ENCODE measurements at regions not wholly inside any gene's neighbourhood (a gene's known extent, or its start where the extent isn't known, plus 50 kb on each side); places are given as distances from the start of the nearest gene placed in this dataset.

DNA sequence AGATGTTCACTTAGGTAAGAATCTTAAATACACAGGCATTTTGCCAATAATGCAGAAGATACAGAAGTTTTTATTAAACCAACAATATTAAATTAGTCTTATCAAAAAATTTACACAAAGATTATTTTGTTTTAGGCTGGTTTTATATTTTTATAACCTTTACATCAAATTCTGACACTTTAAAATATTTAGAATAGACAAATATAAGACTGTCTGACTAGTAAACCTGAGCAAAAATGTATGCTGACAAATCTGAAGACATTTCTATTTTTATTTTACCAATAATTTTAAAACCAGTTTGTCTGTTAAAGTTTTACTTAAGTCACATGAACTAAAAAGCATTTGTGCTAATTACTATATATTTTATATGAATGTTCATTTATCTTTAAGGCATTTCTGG is 72.1 kb upstream of the ZNF236 start:
- Mint-ChIP-seq H3K27ac (ENCODE audit: low read depth) (no peak overlapping the region), H3K36me3 (ENCODE audit: insufficient read depth) (no peaks in the 10 kb centered on the region), H3K4me3 (no peak overlapping the region), H3K4me1 (no peaks in the 10 kb centered on the region), H3K9me3 (peaks cover 5% of the 10 kb centered on the region), H3K27me3 (peaks cover 22% of the 10 kb centered on the region)
- no peak for DNase-seq (ENCODE audit: low spot score in 2 of 2)
- no peak for ATAC-seq (replicated peaks; ENCODE audit: extremely low read depth, poor library complexity, severe bottlenecking)

DNA sequence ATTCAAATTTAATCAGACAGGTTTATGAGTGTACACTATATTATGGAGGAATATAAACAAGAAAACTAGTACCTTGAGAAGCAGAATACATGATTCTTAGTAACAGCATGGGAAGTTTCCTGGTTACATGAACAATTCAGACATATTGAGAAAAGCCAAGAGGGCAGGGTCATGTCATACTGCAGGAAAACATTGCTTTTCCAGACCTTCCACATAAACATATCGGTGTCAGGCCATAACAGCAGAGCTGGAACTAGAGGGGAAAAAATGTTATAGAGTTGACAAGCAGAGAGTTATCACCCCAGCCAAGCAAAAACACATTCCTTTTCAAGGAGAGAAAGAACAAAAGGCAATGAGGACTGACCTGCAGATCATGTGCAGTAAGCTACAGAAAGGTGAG is 74.7 kb upstream of the ZNF236 start:
- Mint-ChIP-seq H3K4me3 (no peak overlapping the region), H3K9me3 (peaks cover 5% of the 10 kb centered on the region), H3K36me3 (ENCODE audit: insufficient read depth) (no peaks in the 10 kb centered on the region), H3K27me3 (peaks cover 22% of the 10 kb centered on the region), H3K27ac (ENCODE audit: low read depth) (no peak overlapping the region), H3K4me1 (no peaks in the 10 kb centered on the region)
- DNase-seq (ENCODE audit: low spot score in 2 of 2) = no peak
- ATAC-seq (replicated peaks; ENCODE audit: extremely low read depth, poor library complexity, severe bottlenecking) = no peak

DNA sequence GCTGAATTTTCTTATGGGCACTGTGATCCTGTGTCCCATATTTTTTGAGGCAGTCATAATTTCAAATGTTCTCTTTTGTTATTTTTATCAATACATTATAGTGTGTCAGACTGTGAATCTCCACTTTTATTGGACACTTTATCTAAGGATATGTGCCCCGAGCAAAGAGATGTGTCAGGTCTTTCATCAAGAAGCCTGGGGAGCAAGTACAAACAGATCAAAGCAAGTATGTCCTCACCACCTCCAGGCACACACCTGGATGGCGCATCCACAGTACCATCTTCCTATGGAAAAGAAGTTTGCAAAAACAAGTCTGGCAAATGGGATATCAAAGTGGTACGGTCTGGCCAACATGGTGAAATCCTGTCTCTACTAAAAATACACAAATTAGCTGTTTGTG is 81.0 kb upstream of the ZNF236 start:
- no peaks in the 10 kb centered on the region for H3K4me1 Mint-ChIP-seq
- DNase-seq (ENCODE audit: low spot score in 2 of 2) = no peak
- no peaks in the 10 kb centered on the region for H3K36me3 Mint-ChIP-seq (ENCODE audit: insufficient read depth)
- H3K9me3 Mint-ChIP-seq = peaks cover 5% of the 10 kb centered on the region
- H3K27me3 Mint-ChIP-seq = peaks cover 6% of the 10 kb centered on the region
- no peak for ATAC-seq (replicated peaks; ENCODE audit: extremely low read depth, poor library complexity, severe bottlenecking)
- H3K4me3 Mint-ChIP-seq = no peak overlapping the region
- H3K27ac Mint-ChIP-seq (ENCODE audit: low read depth) = no peak overlapping the region

DNA sequence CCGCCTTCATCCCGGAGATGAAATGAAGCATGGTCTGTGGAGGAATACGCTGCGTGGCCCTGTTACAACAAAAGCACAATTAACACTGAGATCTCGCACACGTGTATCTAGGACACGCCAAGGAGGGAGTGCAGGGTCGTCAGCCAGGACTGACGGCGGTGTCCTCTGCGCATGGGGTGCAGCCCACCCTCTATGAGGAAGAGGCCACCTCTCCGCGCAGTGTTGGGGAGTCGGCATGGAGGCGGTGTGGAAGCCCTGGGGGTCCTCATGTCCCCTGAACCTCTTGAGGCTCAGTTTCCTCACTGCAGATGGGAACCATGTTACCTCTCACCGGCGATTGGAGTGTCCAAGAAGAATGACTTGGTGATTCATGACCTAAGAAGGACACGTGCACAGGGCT is 86.0 kb upstream of the ZNF236 start:
- no peak overlapping the region for H3K4me3 Mint-ChIP-seq
- no peak overlapping the region for H3K27ac Mint-ChIP-seq (ENCODE audit: low read depth)
- no peak for ATAC-seq (replicated peaks; ENCODE audit: extremely low read depth, poor library complexity, severe bottlenecking)
- DNase-seq (ENCODE audit: low spot score in 2 of 2) = no peak
- no peaks in the 10 kb centered on the region for H3K4me1 Mint-ChIP-seq
- no peaks in the 10 kb centered on the region for H3K36me3 Mint-ChIP-seq (ENCODE audit: insufficient read depth)
- peaks cover 5% of the 10 kb centered on the region for H3K9me3 Mint-ChIP-seq
- H3K27me3 Mint-ChIP-seq = peaks cover 11% of the 10 kb centered on the region

DNA sequence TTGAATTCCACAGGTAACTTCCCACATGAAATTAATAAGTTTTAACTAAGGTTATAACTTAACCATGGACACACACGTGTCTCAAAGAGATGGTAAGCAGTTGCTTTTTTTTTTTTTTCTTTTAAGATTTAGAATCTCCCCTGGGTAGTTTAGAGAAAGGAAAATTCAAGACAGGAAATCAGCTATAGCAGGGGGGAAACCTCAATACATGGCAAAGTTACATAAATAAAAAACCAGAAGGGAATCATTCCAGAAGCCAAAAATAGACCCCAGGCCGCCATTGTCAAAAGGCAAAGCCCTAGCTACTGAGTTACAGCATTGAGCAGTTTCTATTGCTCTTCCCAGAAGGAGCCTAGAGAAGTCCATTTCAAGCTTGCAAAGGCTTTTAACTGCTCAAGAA is 91.5 kb upstream of the ZNF236 start:
- DNase-seq (ENCODE audit: low spot score in 2 of 2) = no peak
- Mint-ChIP-seq H3K9me3 (no peaks in the 10 kb centered on the region), H3K4me1 (no peaks in the 10 kb centered on the region), H3K27ac (ENCODE audit: low read depth) (no peak overlapping the region), H3K4me3 (no peak overlapping the region), H3K36me3 (ENCODE audit: insufficient read depth) (no peaks in the 10 kb centered on the region), H3K27me3 (peaks cover 24% of the 10 kb centered on the region)
- no peak for ATAC-seq (replicated peaks; ENCODE audit: extremely low read depth, poor library complexity, severe bottlenecking)

DNA sequence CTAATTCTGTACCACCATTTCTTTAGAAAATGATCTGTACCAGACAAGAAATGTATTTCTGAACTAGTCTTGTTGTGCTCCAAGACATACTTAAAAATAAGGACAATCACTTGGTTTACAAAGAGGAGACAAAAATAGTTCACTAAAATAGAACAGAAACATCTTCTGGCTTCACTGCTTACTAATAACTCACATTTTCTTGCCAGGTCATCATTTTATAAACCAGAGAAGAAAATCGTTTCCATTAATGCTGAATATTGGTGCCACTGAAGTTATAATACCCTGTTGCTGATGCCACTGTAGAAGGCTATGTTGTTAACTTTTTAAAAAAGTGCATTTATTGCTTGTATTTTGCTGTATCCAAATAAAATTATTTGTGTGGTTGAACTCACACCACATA is 94.8 kb upstream of the ZNF236 start:
- Mint-ChIP-seq H3K4me3 (no peak overlapping the region), H3K36me3 (ENCODE audit: insufficient read depth) (no peaks in the 10 kb centered on the region), H3K27me3 (peaks cover 19% of the 10 kb centered on the region), H3K27ac (ENCODE audit: low read depth) (no peak overlapping the region), H3K4me1 (peaks cover 15% of the 10 kb centered on the region), H3K9me3 (no peaks in the 10 kb centered on the region)
- ATAC-seq (replicated peaks; ENCODE audit: extremely low read depth, poor library complexity, severe bottlenecking) = no peak
- DNase-seq (ENCODE audit: low spot score in 2 of 2) = no peak

DNA sequence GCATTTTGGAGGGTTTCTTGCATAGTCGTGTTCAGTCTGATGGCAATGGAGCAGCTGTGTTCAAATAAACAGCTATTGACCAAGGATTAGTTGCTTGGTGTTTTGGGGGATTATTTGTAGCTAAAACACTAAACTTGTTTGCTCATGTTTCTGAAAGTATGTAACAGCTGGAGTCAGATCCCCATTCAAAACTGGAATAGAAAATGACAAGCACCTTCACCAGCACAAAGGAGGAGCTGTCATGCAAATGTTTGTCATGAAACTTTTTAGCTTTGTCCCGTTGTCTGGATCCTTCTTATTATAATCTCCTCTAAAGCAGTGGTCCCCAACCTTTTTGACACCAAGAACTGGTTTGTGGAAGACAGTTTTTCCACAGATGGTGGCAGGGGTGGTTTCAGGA is 96.9 kb upstream of the ZNF236 start:
- Mint-ChIP-seq H3K9me3 (no peaks in the 10 kb centered on the region), H3K36me3 (ENCODE audit: insufficient read depth) (peaks cover 2% of the 10 kb centered on the region), H3K4me3 (no peak overlapping the region), H3K27me3 (peaks cover 12% of the 10 kb centered on the region), H3K27ac (ENCODE audit: low read depth) (no peak overlapping the region), H3K4me1 (peaks cover 36% of the 10 kb centered on the region)
- no peak for ATAC-seq (replicated peaks; ENCODE audit: extremely low read depth, poor library complexity, severe bottlenecking)
- no peak for DNase-seq (ENCODE audit: low spot score in 2 of 2)

DNA sequence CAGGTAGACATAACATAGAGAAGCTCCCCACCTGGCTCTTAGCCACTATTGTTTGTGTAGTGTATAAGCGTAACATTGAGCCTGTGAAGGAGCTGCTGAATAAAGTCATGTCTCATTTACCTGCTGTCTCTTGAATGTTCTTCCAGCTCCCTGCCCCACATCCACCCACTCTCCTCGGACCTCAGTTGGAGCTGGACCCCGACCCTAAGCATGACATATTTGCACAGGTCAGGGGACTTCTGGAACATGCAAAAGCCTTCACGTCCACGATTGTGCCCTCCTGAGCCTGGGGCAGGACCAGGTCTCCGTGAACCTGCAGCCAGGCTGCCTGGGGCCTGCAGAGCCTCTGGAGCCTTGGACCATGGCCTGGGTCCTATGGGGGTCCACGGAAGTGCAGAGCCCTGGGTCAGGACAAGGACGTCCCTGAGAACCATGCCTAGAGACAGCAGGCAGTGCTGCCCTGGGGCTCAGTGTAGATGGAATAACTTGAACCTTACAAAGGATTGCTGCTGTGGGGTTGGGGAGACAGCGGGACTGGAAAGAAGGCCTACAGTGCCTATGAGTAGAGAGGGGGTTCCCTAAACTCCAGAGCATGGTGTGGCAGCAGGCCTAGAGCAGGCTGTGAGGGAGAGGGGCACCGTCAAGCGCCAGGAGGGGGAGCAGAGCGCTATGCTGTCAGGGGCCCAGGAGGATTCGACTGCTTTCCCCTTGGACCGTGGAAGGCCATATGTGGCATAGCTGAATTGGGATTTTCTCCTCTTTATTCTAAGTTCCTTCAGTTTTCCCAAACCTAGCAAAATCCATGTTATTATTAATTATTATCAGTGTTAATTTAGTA is 99.9 kb upstream of the ZNF236 start:
- no peak for DNase-seq (ENCODE audit: low spot score in 2 of 2)
- Mint-ChIP-seq H3K27me3 (no peaks in the 10 kb centered on the region), H3K4me3 (peak overlapping the region; percentile 63), H3K27ac (ENCODE audit: low read depth) (peak overlapping the region; percentile 41), H3K36me3 (ENCODE audit: insufficient read depth) (peaks cover 2% of the 10 kb centered on the region), H3K9me3 (no peaks in the 10 kb centered on the region), H3K4me1 (peaks cover 40% of the 10 kb centered on the region)
- no peak for ATAC-seq (replicated peaks; ENCODE audit: extremely low read depth, poor library complexity, severe bottlenecking)

DNA sequence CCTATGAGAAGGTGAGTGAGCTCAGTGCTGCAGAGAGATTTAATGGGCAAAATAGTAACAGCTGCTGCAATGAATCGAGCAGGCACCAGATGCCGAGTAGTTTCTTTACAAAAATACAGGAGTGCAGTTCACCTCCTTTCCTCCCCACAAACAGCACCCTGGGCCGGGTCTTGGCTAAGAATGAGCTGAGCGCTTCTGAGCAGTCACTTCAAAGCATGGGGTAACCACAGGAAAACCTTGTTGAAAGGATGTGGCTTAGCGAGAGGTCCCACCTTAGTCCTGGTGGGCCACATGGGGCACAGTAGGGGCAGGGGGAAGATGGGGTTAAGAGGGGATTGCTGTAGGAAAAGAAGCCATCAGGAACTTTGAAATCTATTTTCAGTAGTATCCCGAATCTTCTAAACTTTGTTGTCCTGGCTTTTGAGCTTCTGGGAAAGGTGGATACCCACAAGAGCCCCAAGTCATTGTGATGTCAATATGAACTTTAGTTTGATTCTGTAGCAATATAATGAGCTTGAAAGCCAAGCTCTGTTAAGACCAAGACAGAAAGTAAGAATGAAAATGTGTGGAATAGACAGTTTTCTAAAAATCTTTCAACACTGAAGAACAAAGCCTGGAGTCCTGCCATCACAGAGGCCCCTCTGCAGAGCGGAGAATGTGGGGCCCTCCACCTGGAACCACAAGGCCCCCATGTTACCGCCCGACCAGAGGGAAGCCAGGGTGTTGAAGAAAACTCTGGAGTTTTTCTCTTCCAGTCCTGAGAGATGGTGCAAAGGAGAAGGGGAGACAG is 101.0 kb upstream of the ZNF236 start:
- peaks cover 40% of the 10 kb centered on the region for H3K4me1 Mint-ChIP-seq
- peak overlapping the region; percentile 9 for H3K27ac Mint-ChIP-seq (ENCODE audit: low read depth)
- H3K36me3 Mint-ChIP-seq (ENCODE audit: insufficient read depth) = peaks cover 2% of the 10 kb centered on the region
- ATAC-seq (replicated peaks; ENCODE audit: extremely low read depth, poor library complexity, severe bottlenecking) (peak; percentile 97), DNase-seq (ENCODE audit: low spot score in 2 of 2) (peak; percentile 44 to 67)
- peak overlapping the region; percentile 63 for H3K4me3 Mint-ChIP-seq
- no peaks in the 10 kb centered on the region for H3K27me3 Mint-ChIP-seq
- no peaks in the 10 kb centered on the region for H3K9me3 Mint-ChIP-seq

DNA sequence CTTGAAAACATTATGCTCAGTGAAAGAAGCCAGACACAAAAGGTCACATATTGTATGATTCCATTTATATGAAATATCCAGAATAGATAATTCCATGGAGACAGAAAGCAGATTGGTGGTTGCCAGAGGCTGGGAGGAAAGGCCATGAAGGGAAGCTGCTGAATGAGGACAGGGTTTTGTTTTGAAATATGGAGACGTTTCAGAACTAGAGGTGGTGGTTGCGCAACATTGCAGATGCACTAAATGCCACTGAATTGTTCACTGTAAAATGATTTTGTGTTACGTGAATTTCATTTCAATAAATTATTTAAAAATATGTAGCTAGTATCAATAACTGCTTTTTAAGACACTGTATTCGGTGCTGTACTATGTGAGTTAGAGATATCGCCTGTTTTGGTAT is 101.7 kb upstream of the ZNF236 start:
- no peak for DNase-seq (ENCODE audit: low spot score in 2 of 2)
- Mint-ChIP-seq H3K9me3 (no peaks in the 10 kb centered on the region), H3K4me3 (peak overlapping the region; percentile 63), H3K36me3 (ENCODE audit: insufficient read depth) (peaks cover 2% of the 10 kb centered on the region), H3K27ac (ENCODE audit: low read depth) (peak overlapping the region; percentile 9), H3K4me1 (peaks cover 40% of the 10 kb centered on the region), H3K27me3 (no peaks in the 10 kb centered on the region)
- ATAC-seq (replicated peaks; ENCODE audit: extremely low read depth, poor library complexity, severe bottlenecking) = no peak

DNA sequence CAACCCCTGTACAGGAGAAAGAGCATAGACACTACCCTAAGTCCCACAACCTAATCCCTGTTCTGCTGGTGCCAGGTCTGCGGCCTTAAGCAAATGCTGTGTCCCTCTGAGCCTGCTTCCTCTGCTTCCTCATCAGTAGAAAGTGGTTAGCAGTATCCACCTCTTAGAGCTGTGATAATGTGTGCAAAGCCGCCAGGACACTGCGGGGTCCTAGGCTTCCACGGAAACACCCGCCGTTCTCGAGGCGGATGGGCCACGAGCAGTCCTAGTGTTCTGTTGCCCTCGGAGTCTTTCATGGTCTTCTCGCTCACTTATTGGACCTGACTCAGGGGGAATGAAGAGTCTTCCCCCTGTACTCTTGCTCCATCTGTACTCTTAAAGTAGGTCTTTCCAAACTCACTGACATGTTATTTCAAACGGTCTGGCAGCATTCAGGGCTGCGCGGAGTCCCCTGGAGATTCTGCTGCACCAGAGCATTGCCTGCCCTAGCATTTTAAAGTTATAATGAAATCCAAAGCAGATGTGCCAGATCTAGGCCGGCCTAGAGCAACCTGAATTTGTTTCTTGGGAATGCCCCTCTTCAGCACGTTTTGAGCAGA is 107.2 kb upstream of the ZNF236 start:
- peaks cover under 1% of the 10 kb centered on the region for H3K4me1 Mint-ChIP-seq
- no peaks in the 10 kb centered on the region for H3K9me3 Mint-ChIP-seq
- H3K4me3 Mint-ChIP-seq = no peak overlapping the region
- no peaks in the 10 kb centered on the region for H3K27me3 Mint-ChIP-seq
- ATAC-seq (replicated peaks; ENCODE audit: extremely low read depth, poor library complexity, severe bottlenecking) (no peak), DNase-seq (ENCODE audit: low spot score in 2 of 2) (no peak)
- no peak overlapping the region for H3K27ac Mint-ChIP-seq (ENCODE audit: low read depth)
- H3K36me3 Mint-ChIP-seq (ENCODE audit: insufficient read depth) = no peaks in the 10 kb centered on the region

DNA sequence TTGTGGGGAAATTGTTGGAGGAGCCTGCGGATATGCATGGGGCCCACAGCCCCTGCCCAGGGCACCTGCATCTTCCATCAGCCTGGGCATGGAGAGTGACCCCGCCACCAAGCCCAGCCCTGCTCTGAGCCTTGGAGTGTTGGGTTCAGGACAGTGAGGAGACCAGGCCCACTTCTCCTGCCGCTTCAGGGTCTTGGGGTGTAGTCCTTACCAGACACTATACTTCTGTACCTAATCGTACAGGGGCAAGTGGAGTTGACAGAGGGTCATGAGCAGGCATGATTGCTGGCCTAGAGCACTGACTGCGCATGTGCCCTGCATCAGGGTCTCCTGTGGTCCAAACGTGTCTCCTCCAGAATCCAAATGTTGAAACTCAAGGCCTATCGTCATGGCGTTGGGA is 108.9 kb upstream of the ZNF236 start:
- peaks cover 6% of the 10 kb centered on the region for H3K4me1 Mint-ChIP-seq
- no peak overlapping the region for H3K27ac Mint-ChIP-seq (ENCODE audit: low read depth)
- ATAC-seq (replicated peaks; ENCODE audit: extremely low read depth, poor library complexity, severe bottlenecking) (no peak), DNase-seq (ENCODE audit: low spot score in 2 of 2) (no peak)
- no peak overlapping the region for H3K4me3 Mint-ChIP-seq
- H3K27me3 Mint-ChIP-seq = no peaks in the 10 kb centered on the region
- no peaks in the 10 kb centered on the region for H3K9me3 Mint-ChIP-seq
- H3K36me3 Mint-ChIP-seq (ENCODE audit: insufficient read depth) = no peaks in the 10 kb centered on the region

All from central memory CD8-positive, alpha-beta T cell (primary cell).